Mucosa of rectum (tissue), 2 donors: ENCODE measurements at regions not wholly inside any gene's neighbourhood (a gene's known extent, or its start where the extent isn't known, plus 50 kb on each side); places are given as distances from the start of the nearest gene placed in this dataset.
A peak's percentile ranks its signal among the peaks of the same experiment; 100 is the strongest.

ENCODE experiments used
- H3K27ac ChIP-seq, 2 donors: one replicate each; pipeline ENCODE4 v1.7.0; 2013; ENCODE audit warnings: inconsistent platforms in 2 of 2, low read depth in 2 of 2, low read length in 2 of 2
- H3K27me3 ChIP-seq, 2 donors: one replicate each; pipeline ENCODE4 v1.7.0; 2013; ENCODE audit warnings: low read length in 2 of 2; ENCODE audit not compliant: control insufficient read depth in 2 of 2, insufficient read depth in 2 of 2
- H3K36me3 ChIP-seq, 2 donors: one replicate each; pipeline ENCODE4 v1.7.0; 2013; ENCODE audit warnings: low read length in 2 of 2; ENCODE audit not compliant: control insufficient read depth in 2 of 2, insufficient read depth in 2 of 2
- H3K4me1 ChIP-seq, 2 donors: one replicate each; pipeline ENCODE4 v1.7.0; 2013; ENCODE audit warnings: low read length in 2 of 2, mild to moderate bottlenecking in 1 of 2; ENCODE audit not compliant: control insufficient read depth in 2 of 2, insufficient read depth in 2 of 2
- H3K4me3 ChIP-seq, 2 donors: one replicate each; pipeline ENCODE4 v1.7.0; 2013; ENCODE audit warnings: low read length in 2 of 2
- H3K9ac ChIP-seq, 2 donors: one replicate each; pipeline ENCODE4 v1.7.0; 2013; ENCODE audit warnings: low read length in 2 of 2, low read depth in 1 of 2, mild to moderate bottlenecking in 1 of 2
- H3K9me3 ChIP-seq, 2 donors: one replicate each; pipeline ENCODE4 v1.7.0; 2013; ENCODE audit warnings: low read length in 2 of 2; ENCODE audit not compliant: control insufficient read depth in 2 of 2
- donor health status: healthy.
- donor health status: Normal muscosa, but diverticular disease.

DNA sequence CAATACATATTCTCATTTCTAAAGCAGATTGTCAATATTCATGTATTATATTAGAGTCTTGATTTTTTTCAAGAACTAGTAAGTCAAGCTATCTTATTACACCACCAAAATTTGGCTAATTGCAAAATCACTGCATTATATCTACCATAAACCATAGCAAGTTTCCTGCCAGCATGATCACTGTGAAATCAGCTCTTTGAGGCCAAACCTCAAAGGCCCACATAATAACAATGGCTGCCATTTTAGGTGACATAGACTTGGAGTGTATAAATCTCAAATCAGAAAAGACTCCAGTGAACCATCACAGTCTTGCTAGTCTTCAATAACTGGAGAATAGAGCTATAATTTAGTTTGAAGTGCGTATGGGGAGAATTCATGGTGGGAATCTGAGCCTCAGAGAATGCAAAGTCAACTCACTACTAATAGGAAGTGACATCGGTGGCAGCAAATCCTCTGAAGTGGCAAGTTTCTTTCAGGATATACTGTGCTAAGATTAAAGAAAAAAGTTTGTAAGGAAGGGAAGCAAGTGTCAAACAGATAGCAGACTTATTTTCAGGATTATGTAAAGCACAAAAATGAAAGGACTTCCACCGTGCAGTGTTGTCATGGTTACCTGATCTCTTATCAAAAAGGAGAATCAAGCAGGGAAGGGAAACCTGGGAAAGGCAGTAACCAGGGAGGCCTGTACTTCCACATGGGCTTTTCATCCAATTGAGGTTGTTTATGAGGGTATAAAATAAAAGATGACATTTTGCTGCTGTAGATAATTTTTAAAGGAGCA, 117.4 kb upstream of the FNDC3A start:
- no peak overlapping the region for H3K9ac ChIP-seq
- peak overlapping the region in 1 of 2 donors; percentile 25 for H3K27ac ChIP-seq
- no peak overlapping the region for H3K4me3 ChIP-seq
- H3K36me3 ChIP-seq: no peaks in the 10 kb centered on the region
- no peaks in the 10 kb centered on the region for H3K27me3 ChIP-seq
- peaks cover 7% of the 10 kb centered on the region in 2 donors for H3K4me1 ChIP-seq
- no peaks in the 10 kb centered on the region for H3K9me3 ChIP-seq

DNA sequence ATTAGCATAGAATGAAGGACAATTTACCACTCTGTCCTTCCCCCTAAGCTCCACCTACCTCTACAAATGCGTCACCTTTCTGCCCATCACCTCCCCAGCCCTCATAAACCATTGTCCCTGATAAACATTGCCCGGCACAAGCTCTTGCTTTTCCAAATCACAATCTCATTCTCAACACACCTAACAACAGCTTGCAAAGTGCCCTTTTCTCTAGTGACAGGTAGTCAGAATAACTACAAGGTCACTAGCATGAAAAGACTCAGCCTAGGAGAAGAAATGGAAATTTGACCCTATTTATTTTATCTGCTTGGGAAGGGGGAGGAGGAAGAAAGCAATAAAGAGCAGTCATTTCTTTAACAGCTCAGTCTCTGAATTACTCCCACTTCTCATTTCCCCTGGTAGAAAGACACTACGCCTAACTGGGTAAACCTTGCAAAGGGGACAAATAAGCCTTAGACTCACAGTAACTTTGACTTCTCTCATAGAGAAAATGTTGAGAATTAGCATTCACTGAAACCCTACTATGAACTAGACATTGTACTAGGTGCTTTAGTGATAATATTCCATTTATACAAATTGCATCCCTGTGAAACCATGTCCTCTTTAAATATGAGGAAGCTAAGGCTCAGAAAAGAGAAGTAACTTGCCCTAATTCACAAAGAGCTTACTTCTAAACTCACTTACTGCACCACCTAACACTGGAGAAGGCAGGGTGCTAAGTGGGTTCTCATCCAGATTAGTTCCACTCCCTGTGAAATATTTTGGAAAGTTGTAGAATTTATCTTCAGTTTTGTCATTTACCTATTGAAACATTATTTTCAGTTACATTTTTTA, 116.2 kb upstream of the FNDC3A start:
- no peaks in the 10 kb centered on the region for H3K27me3 ChIP-seq
- H3K9ac ChIP-seq: no peak overlapping the region
- H3K27ac ChIP-seq: peak overlapping the region; percentile 71 to 85
- no peaks in the 10 kb centered on the region for H3K36me3 ChIP-seq
- H3K4me3 ChIP-seq: peak overlapping the region; percentile 37 to 44
- no peaks in the 10 kb centered on the region for H3K9me3 ChIP-seq
- peaks cover 7% of the 10 kb centered on the region in 2 donors for H3K4me1 ChIP-seq

DNA sequence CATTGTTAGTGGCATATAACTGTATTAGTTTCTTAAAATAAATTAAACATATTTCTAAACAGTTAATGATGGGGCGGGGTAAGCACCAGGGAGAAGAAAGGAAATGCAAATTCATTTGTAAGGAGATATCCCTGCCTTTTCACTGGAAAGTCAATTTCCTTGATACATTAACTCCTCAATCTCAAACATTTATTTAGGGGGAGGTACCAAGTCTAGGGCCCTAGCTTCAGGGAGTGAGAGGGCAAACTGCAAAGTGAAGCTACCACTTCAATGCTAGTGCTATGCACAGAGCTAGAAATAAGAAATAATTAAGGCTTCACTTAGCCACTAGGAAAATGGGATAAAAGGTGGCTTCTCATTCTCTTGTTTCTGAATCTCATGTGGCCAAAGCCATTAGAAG, 115.3 kb upstream of the FNDC3A start:
- H3K27ac ChIP-seq: no peak overlapping the region
- no peak overlapping the region for H3K4me3 ChIP-seq
- H3K9me3 ChIP-seq: no peaks in the 10 kb centered on the region
- no peaks in the 10 kb centered on the region for H3K36me3 ChIP-seq
- no peak overlapping the region for H3K9ac ChIP-seq
- no peaks in the 10 kb centered on the region for H3K27me3 ChIP-seq
- H3K4me1 ChIP-seq: peaks cover 7% of the 10 kb centered on the region in 2 donors

DNA sequence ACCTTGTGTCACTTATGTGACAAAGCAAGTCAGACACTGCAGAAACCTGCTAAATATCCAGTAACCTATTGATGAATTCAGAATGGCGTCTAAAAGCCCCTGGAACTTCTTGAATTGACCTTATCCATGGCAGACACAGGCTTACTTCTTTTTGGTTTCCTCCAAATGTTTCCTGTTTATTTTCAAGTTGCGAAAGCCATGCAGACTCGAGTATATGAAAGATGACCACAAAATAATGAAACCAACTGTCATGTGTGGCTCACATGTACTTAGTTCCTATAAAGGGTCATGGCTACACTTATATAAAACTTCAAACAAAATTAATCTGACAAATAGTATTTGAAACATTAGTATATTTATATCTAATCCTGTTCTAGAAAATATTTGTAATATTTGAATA, 113.1 kb upstream of the FNDC3A start:
- no peaks in the 10 kb centered on the region for H3K9me3 ChIP-seq
- peaks cover 7% of the 10 kb centered on the region in 2 donors for H3K4me1 ChIP-seq
- no peaks in the 10 kb centered on the region for H3K27me3 ChIP-seq
- H3K27ac ChIP-seq: no peak overlapping the region
- no peak overlapping the region for H3K9ac ChIP-seq
- H3K4me3 ChIP-seq: no peak overlapping the region
- no peaks in the 10 kb centered on the region for H3K36me3 ChIP-seq

DNA sequence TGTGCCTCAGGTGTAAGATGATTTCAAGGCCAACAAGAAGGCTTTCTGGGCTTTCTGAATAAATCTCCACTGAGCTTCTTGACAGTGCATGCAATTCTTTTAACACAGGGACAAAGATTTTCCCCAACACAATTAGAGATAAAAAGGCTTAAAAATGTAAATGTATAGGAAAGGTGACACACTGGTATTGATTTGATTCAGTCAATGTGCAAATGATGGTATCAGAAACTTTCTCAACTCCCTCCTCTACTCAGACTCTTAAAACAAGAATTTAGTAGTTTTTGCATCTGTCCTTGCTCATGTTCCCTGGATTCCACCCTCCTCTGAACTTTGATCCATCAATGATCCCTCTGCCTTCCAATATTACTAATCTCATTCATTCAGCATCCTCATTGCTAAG, 111.6 kb upstream of the FNDC3A start:
- no peaks in the 10 kb centered on the region for H3K36me3 ChIP-seq
- no peak overlapping the region for H3K9ac ChIP-seq
- H3K27ac ChIP-seq: no peak overlapping the region
- H3K27me3 ChIP-seq: no peaks in the 10 kb centered on the region
- peaks cover 3 to 5% of the 10 kb centered on the region in 2 donors for H3K4me1 ChIP-seq
- H3K4me3 ChIP-seq: no peak overlapping the region
- no peaks in the 10 kb centered on the region for H3K9me3 ChIP-seq

DNA sequence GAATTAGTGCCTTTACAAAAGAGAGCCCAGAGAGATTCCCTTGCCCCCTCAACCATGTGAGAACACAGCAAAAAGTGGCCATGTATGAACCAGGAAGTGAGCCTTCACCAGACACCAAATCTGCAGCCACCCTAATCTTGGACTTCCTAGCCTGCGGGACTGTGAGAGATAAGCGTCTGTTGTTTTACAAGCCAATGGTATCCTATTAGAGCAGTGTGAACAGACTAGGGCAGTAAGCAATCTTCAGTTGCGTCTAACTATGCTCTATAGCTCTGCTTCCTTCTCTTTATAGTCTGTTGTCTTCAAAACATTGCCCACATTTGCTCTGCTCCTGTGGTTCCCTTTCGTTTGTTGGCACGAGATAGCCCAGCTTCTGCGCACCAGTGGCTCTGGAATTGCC, 109.5 kb upstream of the FNDC3A start:
- H3K27ac ChIP-seq: no peak overlapping the region
- no peaks in the 10 kb centered on the region for H3K9me3 ChIP-seq
- no peak overlapping the region for H3K4me3 ChIP-seq
- H3K27me3 ChIP-seq: no peaks in the 10 kb centered on the region
- H3K36me3 ChIP-seq: no peaks in the 10 kb centered on the region
- H3K4me1 ChIP-seq: no peaks in the 10 kb centered on the region
- no peak overlapping the region for H3K9ac ChIP-seq

DNA sequence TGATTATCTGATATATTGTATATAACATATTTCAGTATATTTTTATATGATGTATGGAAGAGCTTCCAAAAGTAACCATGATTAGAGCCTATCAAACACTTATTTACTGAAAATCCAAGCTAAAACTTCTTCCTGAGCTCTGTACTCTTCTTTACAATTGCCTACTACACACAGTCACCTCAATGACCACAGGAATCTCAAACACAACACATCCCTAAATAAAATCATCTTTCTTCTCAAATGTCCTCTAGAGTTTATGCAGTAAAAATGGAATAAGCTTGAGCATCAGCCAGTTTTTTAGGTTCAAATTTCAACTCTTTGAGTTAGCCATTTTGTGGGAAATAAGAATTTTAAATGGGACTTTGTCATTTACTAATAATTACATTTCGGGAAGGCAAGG, 102.6 kb upstream of the FNDC3A start:
- Histone ChIP-seq H3K36me3 (no peaks in the 10 kb centered on the region), H3K9ac (no peak overlapping the region), H3K27ac (no peak overlapping the region), H3K4me3 (no peak overlapping the region), H3K27me3 (no peaks in the 10 kb centered on the region), H3K9me3 (no peaks in the 10 kb centered on the region), H3K4me1 (peaks cover 3 to 7% of the 10 kb centered on the region in 2 donors)

DNA sequence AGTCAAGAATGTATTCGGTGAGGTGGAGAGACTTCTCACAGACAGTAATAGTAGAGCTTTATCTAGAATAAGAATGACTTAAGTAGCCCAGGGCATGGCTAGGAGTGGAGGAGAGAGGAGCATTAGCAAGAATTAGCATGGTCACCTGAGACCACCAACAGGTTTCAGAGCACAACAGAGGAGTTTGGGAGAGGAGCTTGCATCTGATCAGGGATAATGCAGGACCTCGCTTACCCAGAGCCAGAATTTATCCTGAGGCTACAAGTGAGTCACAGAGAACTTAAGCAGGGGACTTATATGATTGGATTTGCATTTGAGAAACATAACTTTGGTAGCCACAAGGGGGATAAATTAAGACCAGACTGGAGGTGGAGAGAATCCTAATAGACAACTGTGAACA, 102.1 kb upstream of the FNDC3A start:
- no peak overlapping the region for H3K9ac ChIP-seq
- peaks cover 3 to 7% of the 10 kb centered on the region in 2 donors for H3K4me1 ChIP-seq
- H3K27ac ChIP-seq: no peak overlapping the region
- no peak overlapping the region for H3K4me3 ChIP-seq
- H3K27me3 ChIP-seq: no peaks in the 10 kb centered on the region
- H3K9me3 ChIP-seq: no peaks in the 10 kb centered on the region
- no peaks in the 10 kb centered on the region for H3K36me3 ChIP-seq

DNA sequence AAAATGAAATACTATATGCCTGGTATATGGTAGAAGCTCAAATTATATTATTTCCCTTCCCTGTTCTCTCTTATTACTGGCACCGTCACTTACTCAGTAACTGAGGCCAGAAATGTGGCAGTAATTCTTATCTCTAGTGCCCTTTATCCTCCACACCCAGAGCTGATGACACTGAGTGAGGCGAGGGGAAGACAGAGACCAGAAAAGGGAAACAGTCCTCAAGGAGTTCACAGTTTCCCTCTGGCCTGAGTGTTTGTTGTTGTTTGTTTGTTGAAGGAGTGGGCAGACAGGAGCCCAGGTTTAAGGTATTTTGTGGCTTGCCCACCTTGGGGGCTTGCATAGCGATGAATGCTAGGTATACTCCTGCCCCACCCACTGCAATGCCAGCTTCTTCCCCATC, 101.5 kb upstream of the FNDC3A start:
- H3K9me3 ChIP-seq: no peaks in the 10 kb centered on the region
- peaks cover 3 to 7% of the 10 kb centered on the region in 2 donors for H3K4me1 ChIP-seq
- no peak overlapping the region for H3K4me3 ChIP-seq
- H3K9ac ChIP-seq: no peak overlapping the region
- no peaks in the 10 kb centered on the region for H3K36me3 ChIP-seq
- peak overlapping the region in 1 of 2 donors; percentile 13 for H3K27ac ChIP-seq
- H3K27me3 ChIP-seq: no peaks in the 10 kb centered on the region

DNA sequence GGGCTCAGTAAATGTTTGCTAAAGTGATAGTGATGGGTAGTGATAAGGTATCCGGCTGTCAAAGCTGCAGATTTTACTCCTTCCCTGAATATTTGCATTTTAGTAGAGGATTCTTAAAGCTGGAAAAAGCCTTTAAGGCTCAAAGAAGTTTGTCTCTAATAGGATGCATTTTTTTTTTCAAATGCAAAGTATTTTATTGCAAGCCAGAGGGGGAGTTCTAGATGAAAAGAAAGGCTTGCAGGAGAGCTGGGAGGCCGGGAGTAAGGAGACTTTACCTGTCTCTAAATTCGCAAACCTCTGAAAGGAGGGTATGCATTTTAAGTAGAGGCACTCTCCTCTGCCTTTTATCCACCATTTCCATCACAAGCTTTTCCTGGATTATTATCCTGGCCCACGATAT, 100.7 kb upstream of the FNDC3A start:
- H3K36me3 ChIP-seq: no peaks in the 10 kb centered on the region
- no peak overlapping the region for H3K4me3 ChIP-seq
- no peak overlapping the region for H3K27ac ChIP-seq
- no peaks in the 10 kb centered on the region for H3K9me3 ChIP-seq
- H3K4me1 ChIP-seq: peaks cover 3 to 7% of the 10 kb centered on the region in 2 donors
- peaks cover 0 to 3% of the 10 kb centered on the region in 2 donors for H3K27me3 ChIP-seq
- no peak overlapping the region for H3K9ac ChIP-seq
